Upper lobe of right lung (tissue), 1 donor: ENCODE measurements at regions not wholly inside any gene's neighbourhood (a gene's known extent, or its start where the extent isn't known, plus 50 kb on each side); places are given as distances from the start of the nearest gene placed in this dataset.
"Not testable (repeated sequence)": the region's sequence is repeated elsewhere in the genome, so short reads cannot be mapped to it uniquely, and the experiment has no call there.

Source experiments
- ATAC-seq: fragments of 200-7000 bp; cut with Tn5 transposase; one replicate; pipeline ENCODE4 v1.9.1; 2020; ENCODE audit warnings: mild to moderate bottlenecking, moderate library complexity
- DNase-seq: peaks from one replicate; pipeline ENCODE4 v3.0.0-alpha.2; 2020
- H3K27ac ChIP-seq: fragments of 200-600 bp; one replicate; pipeline ENCODE4 v1.8.0; 2022
- H3K27me3 ChIP-seq: fragments of 200-600 bp; one replicate; pipeline ENCODE4 v1.8.0; 2022; ENCODE audit warnings: mild to moderate bottlenecking
- H3K36me3 ChIP-seq: fragments of 200-600 bp; one replicate; pipeline ENCODE4 v1.8.0; 2022
- H3K4me1 ChIP-seq: fragments of 200-600 bp; one replicate; pipeline ENCODE4 v1.8.0; 2022
- H3K4me3 ChIP-seq: fragments of 200-600 bp; one replicate; pipeline ENCODE4 v1.8.0; 2022; ENCODE audit warnings: mild to moderate bottlenecking
- H3K9me3 ChIP-seq: fragments of 200-600 bp; one replicate; pipeline ENCODE4 v1.8.0; 2022
- CTCF ChIP-seq: fragments of 200-600 bp; IDR thresholded peaks from one replicate; pipeline ENCODE4 v1.8.0; 2022; ENCODE audit warnings: antibody characterized with exemption
- intact Hi-C: fragments of 100-400 bp; cut with DNase I; formaldehyde crosslinking; loops from one replicate; pipeline ENCODE4 v1.11.0; 2022
- donor health status: DM: no; HTN: yes; CAD: no; lungs with severe emphysema.

DNA sequence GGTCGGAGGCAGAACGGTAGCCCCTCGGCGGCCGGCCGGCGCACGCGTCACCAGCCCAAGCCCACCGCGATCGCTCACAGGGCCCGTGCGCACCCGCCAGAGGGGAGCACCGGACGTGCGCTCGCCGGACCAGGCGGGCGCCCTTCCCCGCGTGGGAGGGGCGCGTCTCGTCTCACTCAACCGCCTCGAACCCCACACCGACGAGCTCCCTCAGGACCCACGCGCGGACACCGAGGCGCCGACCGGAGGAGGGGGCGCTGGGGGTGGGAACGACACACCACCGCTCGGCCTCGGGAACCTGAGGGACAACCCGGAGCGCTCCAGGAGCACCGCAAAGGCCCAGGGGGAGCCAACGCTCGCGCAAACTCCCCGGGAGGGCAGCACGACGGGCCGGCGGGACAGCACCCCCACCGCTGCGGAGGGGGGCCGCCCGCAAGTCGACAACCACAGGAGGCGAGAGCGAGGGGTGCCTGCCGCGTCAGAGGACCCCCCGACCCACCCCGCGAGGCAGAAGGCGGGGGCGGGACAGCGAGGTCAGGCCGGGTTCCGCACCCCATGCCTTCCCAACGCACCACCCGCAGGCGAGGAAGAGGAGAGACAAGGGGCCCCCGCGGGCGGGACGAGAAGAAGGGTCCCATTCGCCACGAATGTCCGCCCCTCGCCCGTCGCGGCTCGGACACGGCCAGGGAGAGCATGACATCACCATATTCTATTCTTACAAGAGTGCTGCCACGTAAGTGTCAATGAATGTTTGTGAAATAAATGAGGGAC is 512.7 kb upstream of the ZNF337 start:
- Histone ChIP-seq H3K36me3 (no peaks in the 10 kb centered on the region), H3K4me1 (no peaks in the 10 kb centered on the region), H3K4me3 (peak overlapping the region; percentile 46), H3K27me3 (peaks cover 29% of the 10 kb centered on the region), H3K27ac (peak overlapping the region; percentile 45), H3K9me3 (no peaks in the 10 kb centered on the region)
- DNase-seq: peak; percentile 73
- no peak for TF ChIP-seq CTCF
- intact Hi-C loops: no loop called here
- peak; percentile 15 for ATAC-seq

DNA sequence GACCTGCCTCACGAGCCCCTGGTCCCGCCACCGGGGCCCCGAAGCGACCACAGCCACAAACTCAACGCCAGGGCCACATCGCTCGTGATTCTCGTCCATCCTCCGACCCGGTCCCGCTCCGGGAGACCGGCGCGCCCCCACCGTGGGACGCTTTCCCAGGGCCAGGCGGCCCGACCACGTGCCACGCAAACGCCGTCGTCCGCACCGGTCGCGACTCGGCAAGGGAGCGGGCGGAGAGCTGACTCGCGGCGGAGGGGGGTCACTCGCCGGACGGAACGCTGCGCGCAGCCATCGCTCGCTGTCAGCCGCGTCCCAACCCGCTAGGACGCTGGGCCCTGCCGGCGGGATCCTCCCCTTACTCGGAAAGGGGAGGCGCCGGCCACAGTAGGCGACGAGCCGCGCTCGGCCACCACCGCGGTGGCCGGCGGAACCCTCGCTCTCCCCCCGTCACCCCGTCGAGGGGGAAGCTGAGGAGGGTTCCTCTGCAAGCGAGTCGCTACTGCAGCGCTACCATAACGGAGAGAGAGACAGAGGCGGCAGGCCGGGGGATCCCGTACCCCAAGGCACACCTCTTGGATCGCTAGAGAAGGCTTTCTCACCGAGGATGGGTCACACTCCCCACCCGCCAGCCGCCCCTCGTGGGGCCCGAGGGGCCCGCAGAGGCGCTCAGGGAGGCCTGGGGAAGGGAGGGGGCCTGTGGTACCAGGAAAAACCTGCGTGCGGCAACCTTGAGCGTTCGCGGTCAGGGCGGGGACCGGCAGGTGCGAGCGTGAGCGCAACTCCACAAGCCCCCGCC is 511.8 kb upstream of the ZNF337 start:
- peak overlapping the region; percentile 46 for H3K4me3 ChIP-seq
- peak; percentile 84 for DNase-seq
- TF ChIP-seq CTCF: no peak
- H3K27ac ChIP-seq: peak overlapping the region; percentile 26
- H3K9me3 ChIP-seq: no peaks in the 10 kb centered on the region
- peaks cover 29% of the 10 kb centered on the region for H3K27me3 ChIP-seq
- ATAC-seq: peak; percentile 93
- intact Hi-C loops: no loop called here
- H3K36me3 ChIP-seq: no peaks in the 10 kb centered on the region
- H3K4me1 ChIP-seq: no peaks in the 10 kb centered on the region

GRCh38 chr20:26207967-26208295 is 511.3 kb upstream of the ZNF337 start:
- peaks cover 29% of the 10 kb centered on the region for H3K27me3 ChIP-seq

DNA sequence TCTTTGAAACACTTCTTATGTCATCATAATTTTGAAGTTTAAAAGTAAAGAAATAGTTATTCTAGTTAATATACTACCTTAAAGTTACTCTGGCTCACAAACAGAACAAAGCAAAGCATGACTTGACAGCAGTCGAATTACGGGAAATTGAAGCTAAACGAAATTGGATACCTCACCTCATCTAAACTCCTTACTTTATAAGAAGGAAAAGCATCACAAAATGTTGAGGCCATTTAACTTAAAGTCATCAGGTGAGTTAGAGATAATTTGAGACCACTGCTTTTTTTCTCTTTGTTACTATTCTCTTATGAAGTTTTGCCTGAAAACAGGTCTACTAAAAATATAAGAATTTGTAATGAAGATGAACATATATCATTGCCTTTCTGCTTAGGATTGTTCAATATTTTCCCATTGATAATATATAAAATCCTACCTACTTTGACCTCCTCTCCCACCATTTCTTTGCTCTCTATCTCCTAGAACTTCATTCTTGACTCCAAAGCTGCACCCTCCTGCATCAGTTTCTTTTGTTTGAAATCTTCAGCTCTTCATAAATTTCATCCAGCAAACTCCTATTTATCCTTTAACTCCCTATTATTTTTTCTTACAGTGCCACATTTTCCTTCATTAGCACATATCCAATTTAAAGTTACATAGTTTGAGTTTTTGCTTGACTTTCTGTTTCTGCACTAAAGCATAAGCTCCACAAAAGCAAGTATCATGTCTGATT is 510.7 kb upstream of the ZNF337 start:
- no peaks in the 10 kb centered on the region for H3K9me3 ChIP-seq
- H3K4me1 ChIP-seq: no peaks in the 10 kb centered on the region
- H3K27ac ChIP-seq: no peak overlapping the region
- H3K4me3 ChIP-seq: peak overlapping the region; percentile 46
- no peak for DNase-seq
- no peak for TF ChIP-seq CTCF
- no peak for ATAC-seq
- H3K27me3 ChIP-seq: peaks cover 29% of the 10 kb centered on the region
- intact Hi-C loops: no loop called here
- no peaks in the 10 kb centered on the region for H3K36me3 ChIP-seq

More at GRCh38 chr20:26207967-26208295, 511.3 kb upstream of the ZNF337 start:
- ATAC-seq (peak; percentile 3), DNase-seq (peak; percentile 74)
- H3K4me3 ChIP-seq: peak overlapping the region; percentile 46
- H3K27ac ChIP-seq, H3K36me3 ChIP-seq, H3K9me3 ChIP-seq, H3K4me1 ChIP-seq, intact Hi-C loops: not testable (repeated sequence)

GRCh38 chr20:26205350-26205749 is 508.7 kb upstream of the ZNF337 start:
- no peak for TF ChIP-seq CTCF
- H3K4me3 ChIP-seq: no peak overlapping the region

GRCh38 chr20:26201026-26201425 is 504.4 kb upstream of the ZNF337 start:
- H3K4me1 ChIP-seq, H3K36me3 ChIP-seq, DNase-seq, H3K27ac ChIP-seq, H3K27me3 ChIP-seq, intact Hi-C loops, ATAC-seq, H3K4me3 ChIP-seq: not testable (repeated sequence)
- H3K9me3 ChIP-seq: peaks cover 15% of the 10 kb centered on the region

More at GRCh38 chr20:26205350-26205749, 508.7 kb upstream of the ZNF337 start:
- Histone ChIP-seq H3K36me3 (no peaks in the 10 kb centered on the region), H3K9me3 (peaks cover 12% of the 10 kb centered on the region), H3K27ac (no peak overlapping the region), H3K4me1 (no peaks in the 10 kb centered on the region), H3K27me3 (peaks cover 29% of the 10 kb centered on the region)
- ATAC-seq (no peak), DNase-seq (no peak)
- intact Hi-C loops: no loop called here

DNA sequence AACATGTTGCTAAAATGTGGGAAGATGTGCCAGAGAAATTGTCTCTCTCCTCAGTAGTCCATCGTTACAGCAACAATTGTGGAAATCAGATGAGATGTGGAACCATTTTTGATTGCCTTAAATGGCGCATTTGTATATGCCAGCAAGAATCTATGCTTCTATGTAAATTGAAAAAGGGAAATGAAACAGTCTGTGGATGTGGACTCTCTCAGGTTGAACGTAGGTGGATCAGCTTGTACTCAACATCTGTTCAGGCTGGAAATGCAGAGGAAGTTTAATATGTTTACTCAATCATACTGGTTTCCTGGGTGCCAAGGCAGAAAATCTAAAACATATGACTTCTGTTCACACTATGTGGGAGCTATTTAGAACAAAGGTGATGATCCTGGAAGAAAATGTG is 490.7 kb upstream of the ZNF337 start:
- ATAC-seq, H3K4me3 ChIP-seq, intact Hi-C loops: not testable (repeated sequence)

DNA sequence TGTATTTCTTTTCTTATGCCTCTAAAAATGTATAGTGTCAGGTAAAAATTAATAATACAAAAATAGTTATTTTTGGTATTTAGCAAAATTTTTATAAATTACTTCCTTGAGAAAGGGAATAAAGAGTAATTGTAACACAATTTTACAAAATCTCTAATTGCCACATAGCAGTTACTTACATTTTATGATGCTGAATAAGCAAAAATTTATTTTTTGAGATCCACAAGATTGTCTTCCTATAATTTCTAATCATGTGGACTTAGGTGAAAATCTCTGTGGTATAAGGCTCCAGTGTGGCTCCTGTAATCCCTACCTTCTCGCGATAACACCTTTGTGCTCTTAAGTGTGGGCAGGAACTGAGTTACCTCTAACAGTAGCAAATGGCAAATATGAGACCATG is 487.1 kb upstream of the ZNF337 start:
- H3K4me3 ChIP-seq, H3K27me3 ChIP-seq, H3K27ac ChIP-seq, H3K36me3 ChIP-seq, intact Hi-C loops, H3K4me1 ChIP-seq, ATAC-seq, H3K9me3 ChIP-seq, DNase-seq: not testable (repeated sequence)

More for the DNA sequence above, 490.7 kb upstream of the ZNF337 start:
- not testable (repeated sequence) for H3K4me1 ChIP-seq, H3K27ac ChIP-seq, DNase-seq, H3K27me3 ChIP-seq, H3K9me3 ChIP-seq, H3K36me3 ChIP-seq

GRCh38 chr20:26181364-26181763 is 484.7 kb upstream of the ZNF337 start:
- DNase-seq, H3K4me1 ChIP-seq, intact Hi-C loops, H3K27me3 ChIP-seq, H3K9me3 ChIP-seq, H3K4me3 ChIP-seq, ATAC-seq, H3K27ac ChIP-seq, H3K36me3 ChIP-seq: not testable (repeated sequence)
